HG02852 (cell line): ENCODE measurements at regions not wholly inside any gene's neighbourhood (a gene's known extent, or its start where the extent isn't known, plus 50 kb on each side); places are given as distances from the start of the nearest gene placed in this dataset.
A peak's percentile ranks its signal among the peaks of the same experiment; 100 is the strongest.
"Not testable (repeated sequence)": the region's sequence is repeated elsewhere in the genome, so short reads cannot be mapped to it uniquely, and the experiment has no call there.

Source experiments
- ATAC-seq: cut with Tn5 transposase; IDR thresholded peaks from one replicate; pipeline ENCODE4 v1.9.1; 2021; ENCODE audit warnings: mild to moderate bottlenecking, moderate library complexity; ENCODE audit not compliant: unreplicated experiment

- no peak for ATAC-seq
These were observed 365.3 kb upstream of the ZNF32 start for GRCh38 chr10:44013981-44014380.

GRCh38 chr10:44012921-44013320, 364.2 kb upstream of the ZNF32 start:
- ATAC-seq, result no peak

- no peak for ATAC-seq
These were observed 362.9 kb upstream of the ZNF32 start for GRCh38 chr10:44011603-44011981.

- ATAC-seq, result peak; percentile 88
These were observed 362.4 kb upstream of the ZNF32 start for GRCh38 chr10:44010873-44011602.

- no peak for ATAC-seq
These were observed 361.4 kb upstream of the ZNF32 start for GRCh38 chr10:44009891-44010632.

GRCh38 chr10:44008917-44009709, 360.4 kb upstream of the ZNF32 start:
- no peak for ATAC-seq

GRCh38 chr10:44008270-44008916, 359.7 kb upstream of the ZNF32 start:
- ATAC-seq, result peak; percentile 51

GRCh38 chr10:44006771-44007170, 358.1 kb upstream of the ZNF32 start:
- ATAC-seq, result no peak

GRCh38 chr10:44005788-44006099, 357.1 kb upstream of the ZNF32 start:
- ATAC-seq, result no peak

GRCh38 chr10:44004913-44005787, 356.5 kb upstream of the ZNF32 start:
- ATAC-seq, result no peak

- no peak for ATAC-seq
These were observed 349.5 kb upstream of the ZNF32 start for GRCh38 chr10:43998021-43998809.

GRCh38 chr10:43997330-43997729, 348.6 kb upstream of the ZNF32 start:
- ATAC-seq, result no peak

GRCh38 chr10:43994539-43994938, 345.9 kb upstream of the ZNF32 start:
- no peak for ATAC-seq

- not testable (repeated sequence) for ATAC-seq
These were observed 344.1 kb upstream of the ZNF32 start for GRCh38 chr10:43992816-43993215.

- no peak for ATAC-seq
These were observed 337.7 kb upstream of the ZNF32 start for GRCh38 chr10:43986374-43986773.

- no peak for ATAC-seq
These were observed 337.3 kb upstream of the ZNF32 start for GRCh38 chr10:43985941-43986340.

- no peak for ATAC-seq
These were observed 335.2 kb upstream of the ZNF32 start for GRCh38 chr10:43983856-43984271.

GRCh38 chr10:43983405-43983804, 334.7 kb upstream of the ZNF32 start:
- ATAC-seq, result no peak

GRCh38 chr10:43982250-43982649, 333.6 kb upstream of the ZNF32 start:
- ATAC-seq, result no peak

- no peak for ATAC-seq
These were observed 333.0 kb upstream of the ZNF32 start for GRCh38 chr10:43981696-43982095.
